Mesothelial cell of epicardium (in vitro differentiated cells): ENCODE measurements at regions not wholly inside any gene's neighbourhood (a gene's known extent, or its start where the extent isn't known, plus 50 kb on each side); places are given as distances from the start of the nearest gene placed in this dataset.
"Not testable (repeated sequence)": the region's sequence is repeated elsewhere in the genome, so short reads cannot be mapped to it uniquely, and the experiment has no call there.

Experiments used
- DNase-seq, 2 experiments: peaks; one replicate each; pipeline ENCODE4 v3.0.0; 2021; ENCODE audit warnings: low spot score in 2 of 2; ENCODE audit not compliant: unreplicated experiment in 2 of 2
- H3K27ac Mint-ChIP-seq: 2 replicates; pipeline ENCODE4 v1.8.0; 2021; ENCODE audit warnings: mixed read lengths
- H3K27me3 Mint-ChIP-seq: 2 replicates; pipeline ENCODE4 v1.8.0; 2021; ENCODE audit warnings: low read depth, mixed read lengths
- H3K36me3 Mint-ChIP-seq: 2 replicates; pipeline ENCODE4 v1.8.0; 2021; ENCODE audit warnings: mixed read lengths
- H3K4me1 Mint-ChIP-seq: 2 replicates; pipeline ENCODE4 v1.8.0; 2021; ENCODE audit warnings: mixed read lengths
- H3K4me3 Mint-ChIP-seq: 2 replicates; pipeline ENCODE4 v1.8.0; 2021; ENCODE audit warnings: mild to moderate bottlenecking, moderate library complexity, mixed read lengths
- H3K9me3 Mint-ChIP-seq: 2 replicates; pipeline ENCODE4 v1.8.0; 2021; ENCODE audit warnings: mixed read lengths

GRCh38 chr2:111307302-111307701 is 186.6 kb downstream of the BCL2L11 start:
- H3K4me1 Mint-ChIP-seq, DNase-seq, H3K27me3 Mint-ChIP-seq: not testable (repeated sequence)

GRCh38 chr2:111309231-111310075 is 188.7 kb downstream of the BCL2L11 start:
- H3K9me3 Mint-ChIP-seq, H3K27me3 Mint-ChIP-seq, DNase-seq, H3K4me3 Mint-ChIP-seq, H3K27ac Mint-ChIP-seq, H3K36me3 Mint-ChIP-seq, H3K4me1 Mint-ChIP-seq: not testable (repeated sequence)

More at GRCh38 chr2:111307302-111307701, 186.6 kb downstream of the BCL2L11 start:
- H3K9me3 Mint-ChIP-seq, H3K4me3 Mint-ChIP-seq, H3K27ac Mint-ChIP-seq, H3K36me3 Mint-ChIP-seq: not testable (repeated sequence)

GRCh38 chr2:111310395-111310794 is 189.7 kb downstream of the BCL2L11 start:
- H3K4me1 Mint-ChIP-seq, H3K9me3 Mint-ChIP-seq, H3K27ac Mint-ChIP-seq, H3K36me3 Mint-ChIP-seq, H3K27me3 Mint-ChIP-seq, DNase-seq, H3K4me3 Mint-ChIP-seq: not testable (repeated sequence)

GRCh38 chr2:111311568-111311967 is 190.9 kb downstream of the BCL2L11 start:
- H3K9me3 Mint-ChIP-seq, H3K4me3 Mint-ChIP-seq, H3K4me1 Mint-ChIP-seq, H3K27ac Mint-ChIP-seq, DNase-seq, H3K36me3 Mint-ChIP-seq, H3K27me3 Mint-ChIP-seq: not testable (repeated sequence)

GRCh38 chr2:111312897-111313607 is 192.3 kb downstream of the BCL2L11 start:
- not testable (repeated sequence) for DNase-seq, H3K4me3 Mint-ChIP-seq, H3K4me1 Mint-ChIP-seq, H3K36me3 Mint-ChIP-seq, H3K27me3 Mint-ChIP-seq, H3K27ac Mint-ChIP-seq, H3K9me3 Mint-ChIP-seq

GRCh38 chr2:111313711-111314110 is 193.0 kb downstream of the BCL2L11 start:
- H3K9me3 Mint-ChIP-seq, DNase-seq, H3K4me1 Mint-ChIP-seq, H3K27me3 Mint-ChIP-seq, H3K36me3 Mint-ChIP-seq, H3K27ac Mint-ChIP-seq, H3K4me3 Mint-ChIP-seq: not testable (repeated sequence)

GRCh38 chr2:111315188-111315917 is 194.6 kb downstream of the BCL2L11 start:
- not testable (repeated sequence) for H3K4me1 Mint-ChIP-seq, H3K27ac Mint-ChIP-seq, H3K4me3 Mint-ChIP-seq, H3K27me3 Mint-ChIP-seq, H3K9me3 Mint-ChIP-seq, DNase-seq, H3K36me3 Mint-ChIP-seq

- H3K4me3 Mint-ChIP-seq, H3K27me3 Mint-ChIP-seq, H3K36me3 Mint-ChIP-seq, DNase-seq, H3K9me3 Mint-ChIP-seq, H3K4me1 Mint-ChIP-seq, H3K27ac Mint-ChIP-seq: not testable (repeated sequence)
Measured at GRCh38 chr2:111316221-111316741, 195.6 kb downstream of the BCL2L11 start.

GRCh38 chr2:111316881-111317549 is 196.3 kb downstream of the BCL2L11 start:
- H3K27ac Mint-ChIP-seq, DNase-seq, H3K27me3 Mint-ChIP-seq, H3K36me3 Mint-ChIP-seq, H3K4me1 Mint-ChIP-seq, H3K9me3 Mint-ChIP-seq, H3K4me3 Mint-ChIP-seq: not testable (repeated sequence)

GRCh38 chr2:111319552-111319951 is 198.8 kb downstream of the BCL2L11 start:
- H3K4me1 Mint-ChIP-seq, H3K4me3 Mint-ChIP-seq, H3K9me3 Mint-ChIP-seq, H3K27ac Mint-ChIP-seq, H3K27me3 Mint-ChIP-seq, DNase-seq, H3K36me3 Mint-ChIP-seq: not testable (repeated sequence)

GRCh38 chr2:111320264-111320663 is 199.6 kb downstream of the BCL2L11 start:
- not testable (repeated sequence) for H3K4me3 Mint-ChIP-seq, H3K27me3 Mint-ChIP-seq, H3K4me1 Mint-ChIP-seq, H3K36me3 Mint-ChIP-seq, H3K27ac Mint-ChIP-seq, H3K9me3 Mint-ChIP-seq, DNase-seq

- H3K9me3 Mint-ChIP-seq, H3K27ac Mint-ChIP-seq, DNase-seq, H3K4me3 Mint-ChIP-seq, H3K36me3 Mint-ChIP-seq, H3K4me1 Mint-ChIP-seq, H3K27me3 Mint-ChIP-seq: not testable (repeated sequence)
Measured at GRCh38 chr2:111320965-111321364, 200.3 kb downstream of the BCL2L11 start.

GRCh38 chr2:111323384-111323783 is 202.7 kb downstream of the BCL2L11 start:
- H3K36me3 Mint-ChIP-seq, H3K4me3 Mint-ChIP-seq, H3K27me3 Mint-ChIP-seq, H3K4me1 Mint-ChIP-seq, H3K9me3 Mint-ChIP-seq, H3K27ac Mint-ChIP-seq, DNase-seq: not testable (repeated sequence)
